ENCODE measurements at regions not wholly inside any gene's neighbourhood (a gene's known extent, or its start where the extent isn't known, plus 50 kb on each side); places are given as distances from the start of the nearest gene placed in this dataset.

DNA sequence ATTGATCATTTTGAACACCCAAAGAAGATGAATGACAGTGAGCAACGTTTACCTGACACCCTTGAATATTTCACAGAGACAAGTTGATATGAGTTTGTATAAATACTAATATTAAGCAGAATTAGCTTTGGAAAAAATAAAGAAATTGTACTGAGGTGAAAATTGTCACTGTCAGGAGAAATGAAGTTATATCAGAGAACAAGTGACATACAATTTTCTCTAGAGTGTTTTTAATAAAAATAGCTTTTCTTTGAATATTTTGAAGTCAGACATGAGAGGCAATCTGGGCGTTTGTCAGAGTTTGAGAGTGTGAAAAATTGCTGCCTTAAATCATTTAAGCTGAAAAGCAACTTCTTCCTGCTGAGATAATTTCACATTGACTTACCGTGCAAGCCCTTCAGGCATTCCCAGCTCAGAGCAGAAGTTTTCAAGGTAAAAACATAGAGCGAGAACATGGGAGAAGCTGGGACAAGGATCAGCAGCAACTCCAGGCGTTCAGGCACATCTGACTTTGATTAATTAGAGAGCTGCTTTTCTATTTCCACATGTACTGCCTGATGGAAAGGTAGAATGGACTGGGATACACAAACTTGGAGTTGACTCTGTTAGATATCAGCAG, 535.9 kb downstream of the TFEC start:
- DNase-seq (ENCODE audit: low read depth, low spot score): no peak
- dilution Hi-C loops (cut with MboI; ENCODE audit: extremely low pct_ligation_motif_present, low sequenced_read_pairs): no loop called here

More for the DNA sequence above, 535.9 kb downstream of the TFEC start:
- CTCF ChIA-PET: interaction anchor here (0.9 to 2.4 kb wide), 5 partner anchors 9 to 186 kb away, joined by 3 to 9 read pairs (median 4); no protein-coding TSS in a partner anchor
- Histone ChIP-seq H3K79me2 (ENCODE audit: control insufficient read depth, insufficient read depth, low read length) (no peaks in the 10 kb centered on the region), H3K36me3 (ENCODE audit: control insufficient read depth in 2 of 2, extremely low read depth in 1 of 2, insufficient read depth in 2 of 2, low read length in 2 of 2) (no peaks in the 10 kb centered on the region), H3K9ac (replicated peaks; ENCODE audit: extremely low read depth, insufficient read depth, low read length) (no peak overlapping the region), H4K20me1 (replicated peaks; ENCODE audit: control insufficient read depth, extremely low read depth, insufficient read depth, low read length) (no peaks in the 10 kb centered on the region), H3K9me1 (replicated peaks; ENCODE audit: control insufficient read depth, extremely low read depth, insufficient read depth, low read length) (no peaks in the 10 kb centered on the region), H2AFZ (ENCODE audit: low read depth, low read length) (no peak overlapping the region), H3K27me3 (ENCODE audit: control insufficient read depth in 2 of 2, insufficient read depth in 2 of 2, low read length in 2 of 2) (peaks cover 0 to 2% of the 10 kb centered on the region in 2 experiments), H3K4me1 (ENCODE audit: control insufficient read depth, extremely low read depth, insufficient read depth, low read length) (no peaks in the 10 kb centered on the region), H3K4me3 (replicated peaks in 1 of 3; ENCODE audit: insufficient read depth in 1 of 3, low read depth in 1 of 3, low read length in 3 of 3) (no peak overlapping the region), H3K4me2 (ENCODE audit: insufficient read depth, low read length) (no peak overlapping the region), H3K27ac (ENCODE audit: insufficient read depth, low read depth, low read length) (no peak overlapping the region), H3K9me3 (replicated peaks; ENCODE audit: control insufficient read depth, insufficient read depth, low read length) (no peaks in the 10 kb centered on the region)
- no TSS peak for BruUV-seq (replicated peaks)
- intact Hi-C loops (cut with micrococcal nuclease): no loop called here
- POLR2A ChIA-PET: no interaction called here
- TF ChIP-seq, protein P1, sequence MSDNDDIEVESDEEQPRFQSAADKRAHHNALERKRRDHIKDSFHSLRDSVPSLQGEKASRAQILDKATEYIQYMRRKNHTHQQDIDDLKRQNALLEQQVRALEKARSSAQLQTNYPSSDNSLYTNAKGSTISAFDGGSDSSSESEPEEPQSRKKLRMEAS (IDR thresholded peaks at IDR 0.05; ENCODE audit: insufficient read depth, insufficient read length): no peak
- TF ChIP-seq, protein P2, sequence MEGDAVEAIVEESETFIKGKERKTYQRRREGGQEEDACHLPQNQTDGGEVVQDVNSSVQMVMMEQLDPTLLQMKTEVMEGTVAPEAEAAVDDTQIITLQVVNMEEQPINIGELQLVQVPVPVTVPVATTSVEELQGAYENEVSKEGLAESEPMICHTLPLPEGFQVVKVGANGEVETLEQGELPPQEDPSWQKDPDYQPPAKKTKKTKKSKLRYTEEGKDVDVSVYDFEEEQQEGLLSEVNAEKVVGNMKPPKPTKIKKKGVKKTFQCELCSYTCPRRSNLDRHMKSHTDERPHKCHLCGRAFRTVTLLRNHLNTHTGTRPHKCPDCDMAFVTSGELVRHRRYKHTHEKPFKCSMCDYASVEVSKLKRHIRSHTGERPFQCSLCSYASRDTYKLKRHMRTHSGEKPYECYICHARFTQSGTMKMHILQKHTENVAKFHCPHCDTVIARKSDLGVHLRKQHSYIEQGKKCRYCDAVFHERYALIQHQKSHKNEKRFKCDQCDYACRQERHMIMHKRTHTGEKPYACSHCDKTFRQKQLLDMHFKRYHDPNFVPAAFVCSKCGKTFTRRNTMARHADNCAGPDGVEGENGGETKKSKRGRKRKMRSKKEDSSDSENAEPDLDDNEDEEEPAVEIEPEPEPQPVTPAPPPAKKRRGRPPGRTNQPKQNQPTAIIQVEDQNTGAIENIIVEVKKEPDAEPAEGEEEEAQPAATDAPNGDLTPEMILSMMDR (IDR thresholded peaks at IDR 0.05; ENCODE audit: extremely low read depth in 1 of 2, insufficient read depth in 1 of 2, low read depth in 1 of 2, low read length in 2 of 2): no peak
- no peak for TF ChIP-seq GATA2 (IDR thresholded peaks at IDR 0.05; ENCODE audit: insufficient read depth, insufficient read length, low read depth, low read length)
- TF ChIP-seq MYC (IDR thresholded peaks at IDR 0.05; ENCODE audit: low read depth, low read length): no peak
- no peak for TF ChIP-seq POLR2AphosphoS5 (IDR thresholded peaks at IDR 0.05; ENCODE audit: insufficient read depth, low read depth, low read length)
- no peak for TF ChIP-seq JUN (IDR thresholded peaks at IDR 0.05; ENCODE audit: borderline replicate concordance, insufficient read depth, insufficient read length, low read depth)
- TF ChIP-seq FOS (IDR thresholded peaks at IDR 0.05; ENCODE audit: borderline replicate concordance, insufficient read depth, low read length): no peak
- TF ChIP-seq EZH2 (IDR thresholded peaks at IDR 0.05; ENCODE audit: borderline replicate concordance, low read depth, low read length, severe bottlenecking): no peak
- no peak for TF ChIP-seq POLR2A (IDR thresholded peaks at IDR 0.05; ENCODE audit: low read depth, low read length)
- no peak for FAIRE-seq

Data from endothelial cell of umbilical vein (primary cell).